ENCODE measurements at regions not wholly inside any gene's neighbourhood (a gene's known extent, or its start where the extent isn't known, plus 50 kb on each side); places are given as distances from the start of the nearest gene placed in this dataset.

DNA sequence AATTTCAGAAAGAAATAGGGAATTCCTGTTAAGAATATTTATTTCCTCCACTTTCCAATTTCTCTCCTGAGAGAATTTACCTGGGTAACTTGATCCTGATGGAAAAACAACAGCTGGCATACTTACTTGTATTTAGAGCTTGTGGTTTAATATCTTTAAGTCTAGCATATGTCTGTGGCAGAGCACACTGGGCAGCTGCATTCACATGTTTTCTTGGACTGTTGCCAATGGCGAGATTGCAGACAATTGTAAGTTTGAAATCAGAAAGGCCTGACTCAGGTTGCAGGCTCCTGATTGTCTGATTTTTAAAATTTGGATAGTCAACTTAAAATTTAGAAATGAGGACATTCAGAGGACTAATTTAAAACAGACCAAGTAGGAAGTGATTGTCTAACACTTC lies 66.9 kb downstream of the NHLRC3 start:
- TF ChIP-seq, protein P1, sequence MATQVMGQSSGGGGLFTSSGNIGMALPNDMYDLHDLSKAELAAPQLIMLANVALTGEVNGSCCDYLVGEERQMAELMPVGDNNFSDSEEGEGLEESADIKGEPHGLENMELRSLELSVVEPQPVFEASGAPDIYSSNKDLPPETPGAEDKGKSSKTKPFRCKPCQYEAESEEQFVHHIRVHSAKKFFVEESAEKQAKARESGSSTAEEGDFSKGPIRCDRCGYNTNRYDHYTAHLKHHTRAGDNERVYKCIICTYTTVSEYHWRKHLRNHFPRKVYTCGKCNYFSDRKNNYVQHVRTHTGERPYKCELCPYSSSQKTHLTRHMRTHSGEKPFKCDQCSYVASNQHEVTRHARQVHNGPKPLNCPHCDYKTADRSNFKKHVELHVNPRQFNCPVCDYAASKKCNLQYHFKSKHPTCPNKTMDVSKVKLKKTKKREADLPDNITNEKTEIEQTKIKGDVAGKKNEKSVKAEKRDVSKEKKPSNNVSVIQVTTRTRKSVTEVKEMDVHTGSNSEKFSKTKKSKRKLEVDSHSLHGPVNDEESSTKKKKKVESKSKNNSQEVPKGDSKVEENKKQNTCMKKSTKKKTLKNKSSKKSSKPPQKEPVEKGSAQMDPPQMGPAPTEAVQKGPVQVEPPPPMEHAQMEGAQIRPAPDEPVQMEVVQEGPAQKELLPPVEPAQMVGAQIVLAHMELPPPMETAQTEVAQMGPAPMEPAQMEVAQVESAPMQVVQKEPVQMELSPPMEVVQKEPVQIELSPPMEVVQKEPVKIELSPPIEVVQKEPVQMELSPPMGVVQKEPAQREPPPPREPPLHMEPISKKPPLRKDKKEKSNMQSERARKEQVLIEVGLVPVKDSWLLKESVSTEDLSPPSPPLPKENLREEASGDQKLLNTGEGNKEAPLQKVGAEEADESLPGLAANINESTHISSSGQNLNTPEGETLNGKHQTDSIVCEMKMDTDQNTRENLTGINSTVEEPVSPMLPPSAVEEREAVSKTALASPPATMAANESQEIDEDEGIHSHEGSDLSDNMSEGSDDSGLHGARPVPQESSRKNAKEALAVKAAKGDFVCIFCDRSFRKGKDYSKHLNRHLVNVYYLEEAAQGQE (IDR thresholded peaks at IDR 0.05; ENCODE audit: insufficient replicate concordance, low read depth): no peak
- no peak overlapping the region for H3K4me3 ChIP-seq (replicated peaks; ENCODE audit: insufficient read depth, low read length)
- peaks cover 7% of the 10 kb centered on the region for H3K27me3 ChIP-seq (ENCODE audit: insufficient read depth, poor library complexity, severe bottlenecking)
- H3K27ac ChIP-seq (replicated peaks): no peak overlapping the region
- DNase-seq (ENCODE audit: low read depth in 1 of 2, low spot score in 1 of 2): no peak

DNA sequence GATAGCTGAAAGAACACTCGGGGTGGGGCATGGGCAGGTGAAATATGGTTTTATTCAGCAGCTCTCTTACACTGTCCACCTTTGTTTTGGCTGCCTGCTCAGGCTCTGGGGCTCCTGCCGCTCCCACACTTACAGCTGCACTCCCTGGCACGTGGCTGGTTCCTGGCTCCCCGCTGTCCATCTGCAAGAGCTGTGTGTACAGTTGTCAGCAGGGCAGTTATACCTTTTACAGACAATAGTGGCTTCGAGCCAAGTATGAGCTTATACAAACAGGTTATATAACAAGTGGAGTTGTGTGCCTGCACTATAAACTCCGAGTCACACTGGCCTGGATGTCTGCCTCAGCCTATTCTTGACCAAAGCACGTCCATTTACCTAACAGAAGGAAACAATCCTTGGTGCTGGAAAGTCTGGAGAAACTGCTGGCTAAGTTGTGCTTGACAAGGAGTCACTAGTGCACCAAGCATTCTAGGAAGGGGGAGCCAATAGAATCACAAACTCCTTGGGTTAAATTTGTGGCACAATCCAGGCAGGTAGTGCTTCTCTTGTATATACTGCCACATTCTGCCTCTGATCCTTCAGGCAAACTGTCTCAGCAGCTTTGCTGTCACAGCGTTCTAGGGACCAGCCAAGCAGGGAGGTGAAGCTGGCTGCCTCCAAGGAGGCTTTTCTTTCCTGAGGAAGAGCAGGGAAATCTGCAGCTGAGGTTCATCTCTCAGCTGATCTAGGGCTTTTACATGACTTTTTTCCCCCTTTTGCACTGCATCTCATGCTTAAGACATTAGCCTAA lies 68.2 kb downstream of the NHLRC3 start:
- DNase-seq (ENCODE audit: low read depth in 1 of 2, low spot score in 1 of 2): no peak
- H3K27ac ChIP-seq (replicated peaks): no peak overlapping the region
- TF ChIP-seq, protein P1 (IDR thresholded peaks at IDR 0.05; ENCODE audit: insufficient replicate concordance, low read depth): no peak
- no peak for TF ChIP-seq SPI1 (IDR thresholded peaks at IDR 0.05; ENCODE audit: borderline replicate concordance, low read depth)
- no peak for TF ChIP-seq POLR2AphosphoS5 (IDR thresholded peaks at IDR 0.05; ENCODE audit: low read depth)
- TF ChIP-seq, protein P2, sequence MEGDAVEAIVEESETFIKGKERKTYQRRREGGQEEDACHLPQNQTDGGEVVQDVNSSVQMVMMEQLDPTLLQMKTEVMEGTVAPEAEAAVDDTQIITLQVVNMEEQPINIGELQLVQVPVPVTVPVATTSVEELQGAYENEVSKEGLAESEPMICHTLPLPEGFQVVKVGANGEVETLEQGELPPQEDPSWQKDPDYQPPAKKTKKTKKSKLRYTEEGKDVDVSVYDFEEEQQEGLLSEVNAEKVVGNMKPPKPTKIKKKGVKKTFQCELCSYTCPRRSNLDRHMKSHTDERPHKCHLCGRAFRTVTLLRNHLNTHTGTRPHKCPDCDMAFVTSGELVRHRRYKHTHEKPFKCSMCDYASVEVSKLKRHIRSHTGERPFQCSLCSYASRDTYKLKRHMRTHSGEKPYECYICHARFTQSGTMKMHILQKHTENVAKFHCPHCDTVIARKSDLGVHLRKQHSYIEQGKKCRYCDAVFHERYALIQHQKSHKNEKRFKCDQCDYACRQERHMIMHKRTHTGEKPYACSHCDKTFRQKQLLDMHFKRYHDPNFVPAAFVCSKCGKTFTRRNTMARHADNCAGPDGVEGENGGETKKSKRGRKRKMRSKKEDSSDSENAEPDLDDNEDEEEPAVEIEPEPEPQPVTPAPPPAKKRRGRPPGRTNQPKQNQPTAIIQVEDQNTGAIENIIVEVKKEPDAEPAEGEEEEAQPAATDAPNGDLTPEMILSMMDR (IDR thresholded peaks at IDR 0.05; ENCODE audit: insufficient read depth, low read length): no peak
- H3K27me3 ChIP-seq (ENCODE audit: insufficient read depth, poor library complexity, severe bottlenecking): peaks cover 7% of the 10 kb centered on the region
- no peak overlapping the region for H3K4me3 ChIP-seq (replicated peaks; ENCODE audit: insufficient read depth, low read length)

DNA sequence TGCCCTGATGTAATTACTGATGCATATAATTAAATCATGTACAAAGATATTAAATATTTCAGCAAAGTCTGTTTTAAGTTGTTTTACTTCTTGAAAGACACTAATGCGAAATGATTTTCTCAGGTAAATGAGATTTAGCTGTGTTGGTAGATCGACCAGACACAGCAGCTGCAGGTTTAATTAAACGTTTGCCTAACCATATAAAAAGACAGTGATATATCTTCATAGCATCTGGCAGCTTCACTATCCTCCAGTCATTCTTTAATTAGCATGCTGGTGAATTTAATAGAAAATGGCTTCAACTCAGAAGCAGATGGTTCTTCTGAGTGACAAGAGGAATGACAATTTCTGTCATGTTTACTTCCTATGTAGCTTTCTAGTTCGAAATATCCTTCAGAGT lies 69.3 kb downstream of the NHLRC3 start:
- no peak for DNase-seq (ENCODE audit: low read depth in 1 of 2, low spot score in 1 of 2)
- Histone ChIP-seq H3K4me3 (replicated peaks; ENCODE audit: insufficient read depth, low read length) (no peak overlapping the region), H3K27me3 (ENCODE audit: insufficient read depth, poor library complexity, severe bottlenecking) (peaks cover 7% of the 10 kb centered on the region), H3K27ac (replicated peaks) (no peak overlapping the region)
- TF ChIP-seq POLR2AphosphoS5 (IDR thresholded peaks at IDR 0.05; ENCODE audit: low read depth): no peak
- no peak for TF ChIP-seq SPI1 (IDR thresholded peaks at IDR 0.05; ENCODE audit: borderline replicate concordance, low read depth)
- TF ChIP-seq, protein P1 (IDR thresholded peaks at IDR 0.05; ENCODE audit: insufficient replicate concordance, low read depth): no peak
- TF ChIP-seq, protein P2 (IDR thresholded peaks at IDR 0.05; ENCODE audit: insufficient read depth, low read length): no peak
- no peak for TF ChIP-seq GABPA (IDR thresholded peaks at IDR 0.05; ENCODE audit: low read depth)
